Central memory CD4-positive, alpha-beta T cell (primary cell): ENCODE measurements at regions not wholly inside any gene's neighbourhood (a gene's known extent, or its start where the extent isn't known, plus 50 kb on each side); places are given as distances from the start of the nearest gene placed in this dataset.

Source experiments
- DNase-seq: peaks from one replicate; pipeline ENCODE4 v3.0.0; 2022

DNA sequence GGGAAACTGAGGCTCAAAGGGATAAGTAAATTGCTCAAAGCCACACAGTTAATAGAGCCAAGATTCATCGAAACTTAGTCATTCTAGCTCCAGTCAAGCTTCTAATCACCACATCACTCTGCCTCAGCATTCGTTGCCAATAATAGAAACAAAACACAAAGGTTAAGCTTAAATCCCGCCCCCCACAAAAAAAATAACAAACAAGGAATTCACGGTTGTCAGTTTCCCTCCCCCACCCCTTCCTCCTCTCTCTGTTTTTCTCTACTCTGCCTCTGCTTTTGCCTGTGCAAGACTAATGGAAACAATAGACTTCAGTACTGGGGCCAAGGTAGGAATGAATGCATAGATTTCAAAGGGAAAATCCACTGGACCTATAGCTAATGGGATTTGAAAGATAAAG lies 70.7 kb upstream of the ZNF644 start:
- DNase-seq, result no peak

DNA sequence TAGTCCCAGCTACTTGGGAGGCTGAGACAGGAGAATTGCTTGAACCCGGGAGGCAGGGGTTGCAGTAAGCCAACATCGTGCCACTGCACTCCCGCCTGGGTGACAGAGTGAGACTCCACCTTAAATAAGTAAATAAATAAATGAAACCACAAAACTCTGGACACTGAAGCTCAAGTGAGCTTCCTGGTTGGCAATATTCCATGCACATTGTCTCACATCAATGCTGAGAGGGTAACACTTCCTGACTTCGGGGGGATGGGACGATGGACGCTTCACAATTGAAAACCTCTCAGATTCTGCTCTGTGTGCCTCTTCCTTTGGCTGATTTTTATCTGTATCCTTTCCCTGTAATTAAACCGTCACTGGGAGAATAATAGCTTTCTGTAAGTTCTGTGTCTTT lies 70.0 kb upstream of the ZNF644 start:
- no peak for DNase-seq

DNA sequence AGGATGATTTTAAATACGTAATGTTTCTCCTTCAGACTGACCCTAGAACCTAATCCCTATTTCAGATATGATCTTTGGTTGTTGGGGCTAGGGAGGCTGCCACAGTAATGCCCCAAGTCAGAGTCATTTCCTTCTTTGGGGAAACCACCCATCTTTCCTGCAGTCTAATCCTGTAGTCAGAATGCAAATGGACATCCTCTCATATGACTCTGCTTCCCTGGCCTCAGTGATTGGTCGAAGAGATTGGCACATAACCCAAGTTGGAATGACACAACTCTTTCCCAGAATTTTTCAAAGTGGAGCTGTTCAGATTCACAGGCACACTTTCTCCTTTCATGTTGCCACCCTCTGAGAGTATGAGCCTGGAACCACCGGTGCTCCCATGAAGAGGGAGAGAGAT lies 58.8 kb upstream of the ZNF644 start:
- no peak for DNase-seq

DNA sequence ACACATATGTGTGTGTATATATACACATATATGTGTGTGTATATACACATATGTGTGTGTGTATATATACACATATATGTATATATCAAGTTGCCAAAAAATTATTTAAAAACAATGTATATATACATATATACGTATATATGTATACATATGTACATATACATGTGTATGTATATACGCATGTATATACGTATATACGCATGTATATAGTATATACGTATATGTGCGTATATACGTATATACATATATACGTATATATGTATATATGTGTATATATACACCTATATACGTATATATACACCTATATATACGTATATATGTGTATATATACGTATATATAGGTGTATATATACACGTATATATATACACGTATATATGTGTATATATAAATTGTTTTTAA lies 57.0 kb upstream of the ZNF644 start:
- DNase-seq, result no peak

DNA sequence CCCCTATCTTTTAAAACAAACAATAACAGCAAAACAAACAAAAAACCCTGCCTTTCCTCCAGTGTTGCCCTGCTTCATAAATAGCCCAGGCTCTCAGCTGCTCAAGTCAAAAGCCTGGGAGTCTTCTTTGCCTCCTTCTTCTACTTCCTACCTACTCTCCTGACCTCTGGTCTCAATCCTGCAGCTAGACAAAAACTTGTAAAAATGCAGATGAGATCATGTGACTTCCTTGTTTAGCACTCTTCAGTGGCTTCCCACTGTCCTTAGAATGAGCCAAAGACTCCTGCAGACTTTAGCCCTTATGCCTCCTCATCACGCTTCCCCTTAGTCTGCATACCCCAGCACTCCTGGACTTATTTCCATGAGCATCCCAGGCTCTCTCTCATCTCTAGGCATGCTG lies 55.0 kb upstream of the ZNF644 start:
- DNase-seq, result no peak

DNA sequence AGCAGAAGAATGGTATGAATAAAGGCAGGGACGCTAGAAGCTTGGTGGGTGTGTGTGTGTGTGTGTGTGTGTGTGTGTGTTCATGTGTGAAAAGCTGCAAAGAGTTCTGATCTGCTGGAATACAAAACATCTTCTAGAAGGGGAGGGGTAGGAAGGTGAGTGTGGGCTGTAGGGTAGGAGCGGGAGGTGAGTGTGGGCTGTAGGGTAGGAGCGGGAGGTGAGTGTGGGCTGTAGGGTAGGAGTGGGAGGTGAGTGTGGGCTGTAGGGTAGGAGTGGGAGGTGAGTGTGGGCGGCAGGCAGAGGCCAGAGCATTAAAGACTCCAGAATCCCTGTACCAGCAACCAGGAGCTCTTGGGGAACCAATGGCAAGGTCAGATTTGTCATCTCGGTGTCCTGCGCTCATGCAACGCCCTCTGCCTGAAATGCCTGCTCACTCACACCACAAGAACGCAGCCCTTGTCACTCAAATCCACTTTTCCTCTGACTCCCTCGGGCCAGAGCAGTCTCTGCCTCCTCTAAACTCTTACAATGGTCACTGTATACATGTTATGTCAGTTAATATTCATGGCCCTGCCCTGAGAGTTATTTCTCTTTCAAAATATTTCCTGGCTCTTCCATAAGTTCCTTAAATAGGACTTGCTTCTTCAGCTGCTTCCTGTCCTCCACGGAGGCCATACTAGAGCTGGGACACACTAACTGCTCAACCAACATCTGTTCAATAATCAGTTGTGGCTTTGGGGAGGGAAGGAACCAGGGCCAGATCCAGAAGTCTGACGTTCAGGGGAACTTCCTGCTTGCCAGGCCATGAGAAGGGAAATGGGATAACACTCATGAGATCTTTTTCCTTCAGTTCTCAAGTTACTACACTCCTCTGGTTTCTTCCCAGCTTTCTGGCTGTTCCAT lies 53.6 kb upstream of the ZNF644 start:
- no peak for DNase-seq

DNA sequence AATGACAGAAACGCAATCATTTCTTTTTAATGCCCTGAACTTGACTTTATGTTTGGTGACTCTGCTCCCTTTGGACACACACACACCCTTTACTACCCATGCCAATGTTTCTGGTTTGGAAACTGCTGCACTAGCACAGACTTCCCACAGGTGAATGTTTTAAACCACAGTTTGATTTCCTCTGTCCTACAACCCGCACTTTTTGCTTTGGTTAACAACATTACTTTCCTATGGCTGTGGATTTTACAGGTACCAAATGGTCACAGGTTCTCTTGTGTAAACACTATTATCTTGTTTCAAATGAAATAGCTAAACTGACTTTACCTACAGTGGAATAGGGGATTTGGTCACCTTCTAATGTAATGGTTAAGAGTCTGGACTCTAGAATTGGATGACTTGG lies 51.5 kb upstream of the ZNF644 start:
- no peak for DNase-seq

DNA sequence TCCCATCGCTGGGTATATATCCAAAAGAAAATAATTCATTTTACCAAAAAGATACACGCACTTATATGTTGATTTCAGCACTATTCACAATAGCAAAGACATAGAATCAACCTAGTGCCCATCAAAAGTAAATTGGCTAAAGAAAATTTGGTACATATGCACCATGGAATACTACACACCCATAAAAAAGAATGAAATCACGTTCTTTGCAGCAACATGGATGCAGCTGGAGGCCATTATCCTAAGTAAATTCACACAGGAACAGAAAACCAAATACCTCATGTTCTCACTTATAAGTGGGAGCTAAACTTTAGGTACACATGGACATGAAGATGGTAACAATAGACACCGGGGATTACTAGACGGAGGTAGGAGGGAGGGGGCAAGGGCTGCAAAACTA lies 50.0 kb upstream of the ZNF644 start:
- DNase-seq, result no peak
